Adipocyte (in vitro differentiated cells): ENCODE measurements at regions not wholly inside any gene's neighbourhood (a gene's known extent, or its start where the extent isn't known, plus 50 kb on each side); places are given as distances from the start of the nearest gene placed in this dataset.

Experiments used
- DNase-seq: peaks from one replicate; pipeline ENCODE4 v3.0.0-alpha.2; 2015; ENCODE audit warnings: low read depth
- H3K27me3 ChIP-seq: replicated peaks from 2 replicates; pipeline ENCODE4 v1.7.0; 2013; ENCODE audit warnings: mild to moderate bottlenecking, low read length, moderate library complexity; ENCODE audit not compliant: control insufficient read depth, insufficient read depth
- H3K36me3 ChIP-seq: 2 replicates; pipeline ENCODE4 v1.7.0; 2013; ENCODE audit warnings: low read length, mild to moderate bottlenecking, moderate library complexity; ENCODE audit not compliant: control insufficient read depth, insufficient read depth, severe bottlenecking
- H3K4me1 ChIP-seq: 2 replicates; pipeline ENCODE4 v1.7.0; 2013; ENCODE audit warnings: mild to moderate bottlenecking, low read length, moderate library complexity; ENCODE audit not compliant: control insufficient read depth, insufficient read depth
- H3K4me3 ChIP-seq: 2 replicates; pipeline ENCODE4 v1.7.0; 2013; ENCODE audit warnings: mild to moderate bottlenecking, low read length, moderate library complexity
- H3K9ac ChIP-seq: 2 replicates; pipeline ENCODE4 v1.7.0; 2013; ENCODE audit warnings: mild to moderate bottlenecking, low read length, moderate library complexity
- H3K9me3 ChIP-seq: 2 replicates; pipeline ENCODE4 v1.7.0; 2013; ENCODE audit warnings: mild to moderate bottlenecking, low read length, moderate library complexity; ENCODE audit not compliant: control insufficient read depth

DNA sequence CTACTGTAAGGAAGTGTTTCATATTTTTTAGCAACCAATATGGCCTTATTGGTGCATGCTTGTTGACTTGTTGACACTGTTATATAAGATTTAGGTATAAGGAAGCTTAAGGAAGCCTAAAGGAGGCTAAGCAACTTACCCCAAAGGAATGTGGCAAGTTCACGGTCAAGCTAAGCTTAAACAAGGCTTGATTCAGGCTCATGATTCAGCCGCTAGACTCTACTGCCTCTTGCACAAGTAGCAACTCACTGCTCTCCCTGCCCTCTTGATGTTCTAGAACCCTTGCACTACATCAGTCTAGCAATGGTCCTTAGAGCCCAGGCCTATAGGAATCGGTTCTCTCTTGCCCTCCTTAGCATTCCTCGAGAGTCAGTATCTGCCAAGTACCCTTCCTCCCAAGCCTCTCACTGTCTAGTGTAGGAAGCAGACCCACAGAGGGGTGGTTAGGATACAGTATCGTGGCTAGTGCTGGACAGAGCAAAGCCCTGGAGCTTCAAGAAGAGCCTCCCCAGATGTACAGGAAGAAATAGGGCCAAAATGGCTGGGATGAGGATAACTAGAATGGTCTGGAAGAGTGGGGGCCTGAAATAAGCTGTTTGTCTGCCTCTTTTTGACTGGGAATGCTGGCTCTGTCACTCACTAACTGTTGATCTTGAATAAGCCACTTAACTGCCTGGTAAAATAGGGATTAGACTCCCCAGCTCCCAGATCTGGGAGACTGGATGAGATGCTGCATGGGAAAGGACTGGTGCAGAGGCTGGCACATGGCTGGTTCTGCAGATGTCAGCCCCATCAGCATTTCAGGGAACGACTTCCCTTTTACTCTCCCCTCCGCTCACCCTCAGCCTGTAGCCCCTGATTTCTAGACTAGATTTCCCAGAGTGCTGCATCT, 122.2 kb downstream of the NAV1 start:
- Histone ChIP-seq H3K27me3 (no peaks in the 10 kb centered on the region), H3K9me3 (no peaks in the 10 kb centered on the region), H3K9ac (no peak overlapping the region), H3K4me3 (no peak overlapping the region), H3K36me3 (peaks cover 26% of the 10 kb centered on the region), H3K4me1 (peaks cover 13% of the 10 kb centered on the region)
- DNase-seq = no peak

DNA sequence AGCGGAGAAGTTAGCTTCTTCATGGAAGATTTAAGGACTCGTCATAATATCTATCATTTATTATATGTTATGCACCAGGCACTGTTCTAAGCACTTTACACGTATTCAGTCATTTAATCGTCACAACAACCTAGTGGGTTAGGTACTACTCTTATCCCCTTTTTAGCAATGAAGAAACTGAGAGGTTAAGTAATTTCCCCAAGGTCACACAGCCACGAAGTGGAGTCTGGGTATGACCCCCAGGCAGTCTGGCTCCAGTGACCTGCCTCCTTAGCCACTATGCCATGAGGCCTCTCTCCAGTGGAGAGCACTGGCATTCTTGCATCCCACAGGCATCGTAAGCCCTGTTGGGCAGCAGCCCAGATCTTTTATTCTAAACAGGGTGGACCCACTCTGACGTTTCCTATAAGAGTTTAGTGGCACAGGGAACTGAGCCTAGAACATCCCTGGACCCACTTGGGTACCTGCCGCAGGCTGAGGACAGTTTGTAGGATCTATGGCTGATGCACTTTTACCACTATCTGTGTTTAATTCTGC, 123.0 kb downstream of the NAV1 start:
- Histone ChIP-seq H3K9me3 (no peaks in the 10 kb centered on the region), H3K36me3 (peaks cover 26% of the 10 kb centered on the region), H3K4me3 (no peak overlapping the region), H3K27me3 (no peaks in the 10 kb centered on the region), H3K4me1 (peaks cover 6% of the 10 kb centered on the region), H3K9ac (no peak overlapping the region)
- no peak for DNase-seq

DNA sequence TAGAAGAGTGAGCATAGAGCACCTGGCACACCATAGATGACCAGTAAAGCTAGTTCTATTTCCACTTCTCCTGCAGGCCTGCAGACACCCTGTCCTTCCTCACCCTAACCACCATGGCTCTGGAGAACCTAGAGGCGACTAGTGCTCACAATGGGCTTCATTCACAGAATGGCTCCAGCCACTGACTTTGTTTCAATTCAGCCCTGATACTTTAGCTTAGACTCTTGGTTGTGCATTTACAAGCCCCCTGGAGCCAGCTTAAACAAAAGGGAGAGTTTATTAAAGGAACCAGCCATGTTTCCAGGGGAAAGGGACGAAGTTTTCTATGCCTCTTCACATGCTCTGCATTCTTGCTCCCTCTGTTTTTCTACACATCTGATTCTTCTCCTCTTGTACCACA, 123.7 kb downstream of the NAV1 start:
- Histone ChIP-seq H3K36me3 (peaks cover 26% of the 10 kb centered on the region), H3K4me3 (no peak overlapping the region), H3K27me3 (no peaks in the 10 kb centered on the region), H3K9ac (no peak overlapping the region), H3K9me3 (no peaks in the 10 kb centered on the region), H3K4me1 (no peaks in the 10 kb centered on the region)
- DNase-seq = no peak

DNA sequence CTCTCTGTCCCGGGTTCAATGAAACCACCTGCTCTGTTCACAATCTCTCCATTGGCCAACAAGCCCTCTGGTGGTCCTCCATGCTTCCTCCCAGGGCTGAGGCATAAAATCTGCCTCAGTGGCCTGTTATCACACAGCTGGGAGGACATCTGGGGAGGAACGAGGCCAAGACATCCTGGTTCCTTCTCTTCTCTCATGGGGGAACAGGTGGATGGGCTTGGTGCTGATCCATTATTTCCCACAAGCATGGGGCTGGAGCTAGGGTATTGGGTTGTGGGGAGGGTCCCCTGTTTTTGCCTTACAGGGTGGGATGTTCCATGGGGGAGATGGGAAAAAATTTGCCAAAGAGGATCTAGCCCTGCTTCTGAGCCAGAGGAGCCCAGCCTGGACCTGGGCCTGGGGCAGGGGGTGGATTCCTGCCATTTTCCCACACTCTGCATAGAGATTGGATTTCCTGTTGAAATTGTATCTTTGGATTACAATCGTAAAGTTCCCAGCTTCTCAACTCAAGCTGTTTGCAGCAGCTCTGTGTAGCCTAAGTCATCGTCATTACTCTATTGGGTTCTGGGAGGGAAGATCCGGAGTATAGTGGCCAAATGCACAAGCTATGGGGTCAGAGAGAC, 124.7 kb downstream of the NAV1 start:
- no peaks in the 10 kb centered on the region for H3K27me3 ChIP-seq
- H3K4me3 ChIP-seq = no peak overlapping the region
- peaks cover 26% of the 10 kb centered on the region for H3K36me3 ChIP-seq
- no peak for DNase-seq
- H3K9me3 ChIP-seq = no peaks in the 10 kb centered on the region
- no peak overlapping the region for H3K9ac ChIP-seq
- no peaks in the 10 kb centered on the region for H3K4me1 ChIP-seq

DNA sequence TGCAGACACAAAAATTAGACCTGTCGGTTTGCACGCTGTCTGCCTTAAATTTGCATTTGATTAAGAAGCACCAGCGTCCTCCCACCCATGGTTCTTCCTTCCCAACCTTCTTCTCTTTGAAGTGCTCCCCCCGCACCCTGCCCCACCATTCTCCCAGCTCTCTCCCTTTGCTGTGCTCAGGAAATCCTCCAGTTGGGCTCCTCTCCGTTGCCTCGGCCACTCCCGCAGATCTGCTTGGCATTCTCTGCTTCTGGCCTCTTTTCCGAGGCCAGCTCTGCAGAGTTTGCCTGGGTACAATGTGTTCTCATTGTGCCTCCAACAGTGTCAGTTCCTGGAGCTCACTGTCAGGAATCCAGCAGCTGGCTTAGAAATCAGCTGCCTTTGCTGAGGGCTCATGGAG, 126.1 kb downstream of the NAV1 start:
- Histone ChIP-seq H3K4me3 (no peak overlapping the region), H3K9ac (no peak overlapping the region), H3K9me3 (no peaks in the 10 kb centered on the region), H3K4me1 (no peaks in the 10 kb centered on the region), H3K36me3 (peaks cover 24% of the 10 kb centered on the region), H3K27me3 (no peaks in the 10 kb centered on the region)
- no peak for DNase-seq

DNA sequence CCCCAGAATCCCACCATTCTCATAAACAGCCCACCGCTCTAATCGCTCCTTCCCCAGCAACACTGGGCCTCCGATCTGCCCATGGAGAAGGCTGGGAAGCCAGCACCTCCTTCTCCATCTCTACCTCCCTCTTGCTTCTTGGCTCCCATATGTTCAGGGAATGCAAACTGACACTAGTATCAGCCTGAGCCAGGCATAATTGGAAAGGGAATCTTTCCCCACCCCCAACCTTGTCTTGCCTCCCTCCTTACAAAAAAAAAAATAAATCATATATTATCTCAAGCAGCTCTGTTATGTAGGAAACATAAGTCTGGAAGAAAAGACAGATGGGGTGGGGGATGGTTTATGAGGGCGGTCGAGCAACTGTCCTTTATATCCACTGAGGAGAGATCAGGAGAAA, 127.2 kb downstream of the NAV1 start:
- no peak for DNase-seq
- Histone ChIP-seq H3K36me3 (peaks cover 17% of the 10 kb centered on the region), H3K9me3 (no peaks in the 10 kb centered on the region), H3K4me3 (no peak overlapping the region), H3K4me1 (no peaks in the 10 kb centered on the region), H3K27me3 (no peaks in the 10 kb centered on the region), H3K9ac (no peak overlapping the region)

DNA sequence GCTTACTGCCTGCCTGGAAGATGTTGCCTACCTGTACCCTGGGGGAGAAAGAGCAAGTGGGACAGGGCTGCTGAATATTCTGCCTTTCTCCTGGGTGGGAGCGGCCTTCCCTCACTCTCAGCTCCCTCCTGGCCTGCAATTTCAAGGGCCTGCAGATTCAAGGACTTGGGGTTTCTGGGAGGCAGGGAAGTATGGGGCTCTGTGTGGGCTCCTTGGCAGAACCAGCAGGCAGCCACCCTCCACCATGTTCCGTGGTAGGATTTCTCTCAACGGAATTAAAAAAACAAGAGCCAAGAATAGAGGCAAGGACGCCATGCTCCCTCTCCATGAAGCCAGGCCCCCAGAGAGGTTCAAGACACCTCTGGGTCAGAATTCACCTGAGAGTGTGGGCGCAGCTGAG, 127.7 kb downstream of the NAV1 start:
- H3K36me3 ChIP-seq = peaks cover 17% of the 10 kb centered on the region
- DNase-seq = no peak
- H3K4me1 ChIP-seq = no peaks in the 10 kb centered on the region
- no peaks in the 10 kb centered on the region for H3K27me3 ChIP-seq
- no peak overlapping the region for H3K4me3 ChIP-seq
- H3K9ac ChIP-seq = no peak overlapping the region
- H3K9me3 ChIP-seq = no peaks in the 10 kb centered on the region

DNA sequence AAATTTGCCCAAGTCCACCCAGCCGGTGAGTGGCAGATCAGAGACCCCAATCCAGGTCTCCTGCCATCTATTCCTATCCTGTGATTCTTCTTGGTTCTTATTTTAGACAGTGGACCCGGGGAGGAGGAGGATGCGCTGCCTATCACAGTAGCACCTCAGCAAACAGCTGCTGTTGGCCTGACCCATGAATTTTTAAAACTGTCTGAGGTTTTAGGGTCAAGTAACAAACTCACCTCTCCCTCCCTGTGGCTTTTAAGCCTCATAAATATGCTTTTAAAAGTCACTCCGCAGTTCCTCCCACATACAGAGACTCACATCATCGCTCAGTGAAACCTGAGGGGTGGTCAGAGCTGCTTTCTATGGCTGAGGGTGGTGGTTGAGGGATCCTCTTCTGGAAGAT, 128.6 kb downstream of the NAV1 start:
- DNase-seq = no peak
- no peak overlapping the region for H3K4me3 ChIP-seq
- H3K9me3 ChIP-seq = no peaks in the 10 kb centered on the region
- H3K9ac ChIP-seq = no peak overlapping the region
- H3K36me3 ChIP-seq = peaks cover 13% of the 10 kb centered on the region
- H3K27me3 ChIP-seq = no peaks in the 10 kb centered on the region
- peaks cover 8% of the 10 kb centered on the region for H3K4me1 ChIP-seq

DNA sequence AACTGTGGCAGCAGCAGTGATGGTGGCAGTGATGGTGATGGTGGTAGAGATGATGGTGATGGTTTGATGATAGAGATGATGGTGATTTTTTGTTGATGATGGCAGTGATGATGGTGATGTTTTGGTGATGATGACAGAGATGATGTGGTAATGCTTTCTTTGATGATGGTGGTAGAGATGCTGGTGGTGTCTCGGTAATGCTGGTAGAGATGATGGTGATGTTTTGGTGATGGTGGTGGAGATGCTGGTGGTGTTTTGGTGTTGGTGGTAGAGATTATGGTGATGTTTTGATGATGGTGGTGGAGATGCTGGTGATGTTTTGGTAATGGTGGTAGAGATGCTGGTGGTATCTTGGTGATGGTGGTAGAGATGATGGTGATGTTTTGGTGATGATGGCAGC, 131.6 kb downstream of the NAV1 start:
- Histone ChIP-seq H3K27me3 (no peaks in the 10 kb centered on the region), H3K4me1 (peaks cover 13% of the 10 kb centered on the region), H3K4me3 (no peak overlapping the region)

DNA sequence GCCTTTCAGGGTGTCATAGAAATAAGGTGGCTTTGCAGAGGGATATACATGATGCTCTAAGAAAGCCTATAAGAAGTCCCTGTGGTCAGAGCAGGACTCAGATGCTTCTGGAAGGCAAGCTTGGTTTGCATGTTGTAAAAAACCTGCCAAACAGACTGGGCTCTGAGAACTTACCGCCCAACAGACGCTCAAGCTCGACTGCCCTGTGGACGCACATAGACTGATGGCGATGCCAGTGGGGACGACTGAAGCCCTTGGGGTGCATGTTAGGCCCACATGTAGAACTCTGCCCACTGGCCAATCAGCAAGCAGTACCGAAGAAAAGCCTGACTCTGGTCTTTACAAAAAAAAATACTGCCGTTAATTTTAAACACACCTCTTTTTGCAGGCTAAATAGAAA, 133.8 kb downstream of the NAV1 start:
- Histone ChIP-seq H3K27me3 (no peaks in the 10 kb centered on the region), H3K4me1 (peaks cover 26% of the 10 kb centered on the region), H3K4me3 (no peak overlapping the region), H3K9ac (no peak overlapping the region), H3K9me3 (no peaks in the 10 kb centered on the region), H3K36me3 (no peaks in the 10 kb centered on the region)
- no peak for DNase-seq

More for the DNA sequence above, 131.6 kb downstream of the NAV1 start:
- Histone ChIP-seq H3K9ac (no peak overlapping the region), H3K36me3 (no peaks in the 10 kb centered on the region), H3K9me3 (no peaks in the 10 kb centered on the region)
- no peak for DNase-seq

DNA sequence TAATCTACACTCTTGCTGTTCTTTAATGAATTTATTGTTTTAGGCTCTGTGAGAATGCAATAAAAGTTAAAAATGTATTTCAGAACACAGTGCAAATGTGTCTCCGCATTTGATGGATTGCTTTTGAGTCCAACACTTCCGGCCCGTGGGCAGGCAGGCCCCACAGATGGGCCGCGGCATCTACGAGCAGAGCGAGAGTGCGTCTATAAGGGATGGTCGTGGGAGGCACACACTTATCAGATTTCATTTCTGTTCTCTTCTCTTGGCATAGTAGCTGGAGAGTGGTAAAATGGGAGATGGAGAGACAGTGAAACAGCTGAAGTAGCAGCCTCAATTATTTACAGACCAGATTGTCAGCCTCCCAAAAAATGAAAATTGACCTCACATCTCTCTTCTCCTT, 134.2 kb downstream of the NAV1 start:
- Histone ChIP-seq H3K36me3 (no peaks in the 10 kb centered on the region), H3K4me1 (peaks cover 26% of the 10 kb centered on the region), H3K4me3 (no peak overlapping the region), H3K9me3 (no peaks in the 10 kb centered on the region), H3K27me3 (no peaks in the 10 kb centered on the region), H3K9ac (no peak overlapping the region)
- DNase-seq = no peak
